ENCODE measurements at regions not wholly inside any gene's neighbourhood (a gene's known extent, or its start where the extent isn't known, plus 50 kb on each side); places are given as distances from the start of the nearest gene placed in this dataset.

DNA sequence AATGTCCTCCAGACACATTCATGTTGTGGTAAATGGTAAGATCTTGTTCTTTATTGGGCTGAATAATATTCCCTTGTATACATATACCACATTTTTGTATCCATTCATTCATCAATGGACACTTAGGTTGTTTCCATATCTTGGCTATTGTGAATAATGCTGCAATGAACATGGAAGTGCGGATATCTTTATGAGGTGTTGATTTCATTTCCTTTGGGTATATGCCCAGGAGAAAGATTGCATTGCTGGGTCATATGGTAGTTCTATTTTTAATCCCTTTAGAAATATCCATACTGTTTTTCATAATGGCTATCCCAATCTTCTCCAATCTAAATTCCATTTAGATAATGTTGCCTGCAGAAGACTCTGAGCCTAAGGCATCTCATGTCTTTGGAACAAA is 78.0 kb upstream of the TNC start:
- H3K23me2 ChIP-seq (ENCODE audit: insufficient read length, low read depth, low read length, poor library complexity, severe bottlenecking), result no peaks in the 10 kb centered on the region
- no peak overlapping the region for H3K4me3 Mint-ChIP-seq
- no peak overlapping the region for H2AFZ ChIP-seq (ENCODE audit: low read length)
- no peak overlapping the region for H3K23ac ChIP-seq (ENCODE audit: insufficient read length, low read depth, low read length)
- H4K20me1 ChIP-seq (ENCODE audit: control insufficient read depth, insufficient read depth, insufficient read length), result no peaks in the 10 kb centered on the region
- H2BK12ac ChIP-seq (ENCODE audit: insufficient read length, low read depth, low read length), result no peak overlapping the region
- no CpG with 5 or more reads among the region's 1 CpG for WGBS (ENCODE audit: extremely low coverage, insufficient read length, low lambda C conversion rate)
- H4K5ac ChIP-seq (ENCODE audit: insufficient read length, low read depth, low read length), result no peak overlapping the region
- H3K27ac ChIP-seq (ENCODE audit: insufficient read length, low read depth, low read length), result no peak overlapping the region
- peaks cover 6% of the 10 kb centered on the region for H3K4me1 ChIP-seq (ENCODE audit: insufficient read depth, low read length)
- no peak overlapping the region for H2BK5ac ChIP-seq (ENCODE audit: insufficient read length, low read length)
- H3K4me2 ChIP-seq (ENCODE audit: insufficient read depth, insufficient read length, low read length), result no peak overlapping the region
- no peak overlapping the region for H2BK20ac ChIP-seq (ENCODE audit: low read depth, low read length, poor library complexity, severe bottlenecking)
- no peak overlapping the region for H2BK120ac ChIP-seq (ENCODE audit: low read depth, low read length, poor library complexity, severe bottlenecking)
- no peak overlapping the region for H4K8ac ChIP-seq (replicated peaks; ENCODE audit: insufficient read length, low read depth, low read length)
- H3K4me1 Mint-ChIP-seq, result peaks cover 32 to 34% of the 10 kb centered on the region in 2 experiments
- H3K79me1 ChIP-seq (ENCODE audit: insufficient read depth, low read depth, low read length, poor library complexity, severe bottlenecking), result no peaks in the 10 kb centered on the region
- TF ChIP-seq, protein P1, sequence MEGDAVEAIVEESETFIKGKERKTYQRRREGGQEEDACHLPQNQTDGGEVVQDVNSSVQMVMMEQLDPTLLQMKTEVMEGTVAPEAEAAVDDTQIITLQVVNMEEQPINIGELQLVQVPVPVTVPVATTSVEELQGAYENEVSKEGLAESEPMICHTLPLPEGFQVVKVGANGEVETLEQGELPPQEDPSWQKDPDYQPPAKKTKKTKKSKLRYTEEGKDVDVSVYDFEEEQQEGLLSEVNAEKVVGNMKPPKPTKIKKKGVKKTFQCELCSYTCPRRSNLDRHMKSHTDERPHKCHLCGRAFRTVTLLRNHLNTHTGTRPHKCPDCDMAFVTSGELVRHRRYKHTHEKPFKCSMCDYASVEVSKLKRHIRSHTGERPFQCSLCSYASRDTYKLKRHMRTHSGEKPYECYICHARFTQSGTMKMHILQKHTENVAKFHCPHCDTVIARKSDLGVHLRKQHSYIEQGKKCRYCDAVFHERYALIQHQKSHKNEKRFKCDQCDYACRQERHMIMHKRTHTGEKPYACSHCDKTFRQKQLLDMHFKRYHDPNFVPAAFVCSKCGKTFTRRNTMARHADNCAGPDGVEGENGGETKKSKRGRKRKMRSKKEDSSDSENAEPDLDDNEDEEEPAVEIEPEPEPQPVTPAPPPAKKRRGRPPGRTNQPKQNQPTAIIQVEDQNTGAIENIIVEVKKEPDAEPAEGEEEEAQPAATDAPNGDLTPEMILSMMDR (conservative IDR thresholded peaks at IDR 0.05), result no peak
- H3K9me3 ChIP-seq (ENCODE audit: control insufficient read depth, low read depth, low read length), result peaks cover 5% of the 10 kb centered on the region
- no peak overlapping the region for H3K27ac Mint-ChIP-seq
- H2AK5ac ChIP-seq (ENCODE audit: insufficient read length, low read length), result no peak overlapping the region
- H3T11ph ChIP-seq (ENCODE audit: low read length), result no peak overlapping the region
- no peak overlapping the region for H3K18ac ChIP-seq (ENCODE audit: insufficient read length, low read depth, low read length)
- H3K27me3 Mint-ChIP-seq (ENCODE audit: low read depth), result peaks cover 3% of the 10 kb centered on the region
- no peaks in the 10 kb centered on the region for H3K79me2 ChIP-seq (ENCODE audit: insufficient read depth, low read length)
- no peak overlapping the region for H3K56ac ChIP-seq (ENCODE audit: insufficient read length, low read depth, low read length)
- no peak overlapping the region for H2BK15ac ChIP-seq (ENCODE audit: low read depth, low read length)
- H3K36me3 Mint-ChIP-seq (ENCODE audit: insufficient read depth in 1 of 3, low read depth in 3 of 3), result peaks cover 5 to 11% (median 9%) of the 10 kb centered on the region in 3 experiments; a peak in 6 of 7 replicates
- H3K9me3 Mint-ChIP-seq, result peaks cover 5 to 8% of the 10 kb centered on the region in 2 experiments
- no peaks in the 10 kb centered on the region for H3K27me3 ChIP-seq (ENCODE audit: insufficient read depth, low read length)
- H3K4ac ChIP-seq (ENCODE audit: low read depth, low read length), result no peak overlapping the region
- H4K91ac ChIP-seq (ENCODE audit: insufficient read length, low read depth, low read length), result no peak overlapping the region
- DNase-seq, result no peak
- H3K9ac ChIP-seq (ENCODE audit: extremely low read depth, insufficient read length, low read length), result no peak overlapping the region
- H3K14ac ChIP-seq (ENCODE audit: insufficient read depth, low read length), result no peak overlapping the region
